B cell (primary cell): ENCODE measurements at regions not wholly inside any gene's neighbourhood (a gene's known extent, or its start where the extent isn't known, plus 50 kb on each side); places are given as distances from the start of the nearest gene placed in this dataset.

Experiments
- ATAC-seq: fragments of 200-7000 bp; cut with Tn5 transposase; one replicate; pipeline ENCODE4 v1.10.0; 2021; ENCODE audit warnings: low read depth, mild to moderate bottlenecking, moderate number of reproducible peaks, moderate library complexity
- CTCF ChIA-PET: fragments of 350-600 bp; sonication (Branson Sonifier 250); formaldehyde crosslinking; loops from one replicate; lab custom pipeline; 2021; ENCODE audit warnings: antibody characterized with exemption, inconsistent platforms; lab: Charles Lee
- POLR2A ChIA-PET: fragments of 350-600 bp; sonication (Branson Sonifier 250); formaldehyde crosslinking; loops from one replicate; lab custom pipeline; 2021; ENCODE audit warnings: antibody characterized with exemption; lab: Charles Lee
- DNase-seq: peaks from one replicate; pipeline ENCODE4 v3.0.0; 2013
- H2AFZ ChIP-seq: 2 replicates; pipeline ENCODE4 v1.6.1; 2012; ENCODE audit warnings: mild to moderate bottlenecking, low read depth, low read length; ENCODE audit not compliant: insufficient read depth, poor library complexity, severe bottlenecking
- H3K27ac ChIP-seq, 2 donors: 1 replicate in 1 of 2; 2 replicates in 1 of 2; pipeline ENCODE4 v1.5.1; 2012 to 2013; ENCODE audit warnings: low read length in 2 of 2, mild to moderate bottlenecking in 2 of 2, moderate library complexity in 1 of 2
- H3K27me3 ChIP-seq, 4 experiments: fragments of 200-600 bp in 1 of 4; sonication (generic) in 1 of 4; replicated peaks in 1 of 4; 1 replicate in 2 of 4; 2 replicates in 2 of 4; pipeline versions ENCODE4 v1.6.1 to v1.7.0; 2013 to 2016; ENCODE audit warnings: low read length in 3 of 4, mild to moderate bottlenecking in 2 of 4, mixed read lengths in 1 of 4, moderate library complexity in 1 of 4; ENCODE audit not compliant: insufficient read depth in 4 of 4, control insufficient read depth in 3 of 4; ENCODE audit errors: control extremely low read depth in 1 of 4
- H3K36me3 ChIP-seq, 2 experiments: replicated peaks in 1 of 2; 1 replicate in 1 of 2; 2 replicates in 1 of 2; pipeline versions ENCODE4 v1.6.1 to v1.7.1; 2013; ENCODE audit warnings: low read length in 1 of 2; ENCODE audit not compliant: insufficient read depth in 2 of 2, control insufficient read depth in 1 of 2; ENCODE audit errors: control extremely low read depth in 1 of 2, extremely low read depth in 1 of 2
- H3K4me1 ChIP-seq, 2 donors: fragments of 200-600 bp in 1 of 2; sonication (generic) in 1 of 2; 1 replicate in 1 of 2; 2 replicates in 1 of 2; pipeline versions ENCODE4 v1.5.1 to v1.6.1; 2013 to 2017; ENCODE audit warnings: low read length in 2 of 2; ENCODE audit not compliant: control insufficient read depth in 2 of 2, insufficient read depth in 2 of 2
- H3K4me2 ChIP-seq: replicated peaks from 2 replicates; pipeline ENCODE3; 2012; ENCODE audit warnings: mild to moderate bottlenecking, low read depth, low read length; ENCODE audit not compliant: poor library complexity, severe bottlenecking
- H3K4me3 ChIP-seq, 5 experiments: fragments of 200-600 bp in 1 of 5; sonication (generic) in 1 of 5; 1 replicate in 3 of 5; 2 replicates in 2 of 5; pipeline versions ENCODE4 v1.5.1 to v1.7.0; 2011 to 2016; ENCODE audit warnings: low read length in 4 of 5, mild to moderate bottlenecking in 4 of 5, low read depth in 2 of 5, control low read depth in 1 of 5, moderate library complexity in 1 of 5; ENCODE audit not compliant: insufficient read depth in 1 of 5; ENCODE audit errors: control extremely low read depth in 1 of 5, extremely low read depth in 1 of 5
- H3K79me2 ChIP-seq: fragments of 200-600 bp; sonication (generic); one replicate; pipeline ENCODE4 v1.6.0; 2016; ENCODE audit warnings: low read length; ENCODE audit not compliant: control insufficient read depth, insufficient read depth
- H3K9ac ChIP-seq: fragments of 200-600 bp; sonication (generic); 2 replicates; pipeline ENCODE4 v1.6.1; 2017; ENCODE audit warnings: mild to moderate bottlenecking, low read length, moderate library complexity
- H3K9me3 ChIP-seq, 3 donors: one replicate each; pipeline versions ENCODE4 v1.6.1 to v1.7.1; 2013; ENCODE audit warnings: low read length in 2 of 3; ENCODE audit not compliant: control insufficient read depth in 2 of 3, insufficient read depth in 1 of 3; ENCODE audit errors: control extremely low read depth in 1 of 3
- H4K20me1 ChIP-seq: 2 replicates; pipeline ENCODE4 v1.6.0; 2012; ENCODE audit warnings: mild to moderate bottlenecking, low read length; ENCODE audit not compliant: insufficient read depth, control insufficient read depth, poor library complexity, severe bottlenecking
- H3K27ac Mint-ChIP-seq: one replicate; pipeline ENCODE4 v1.8.0; 2021; ENCODE audit warnings: mixed read lengths
- H3K27me3 Mint-ChIP-seq: one replicate; pipeline ENCODE4 v1.8.0; 2021; ENCODE audit warnings: mixed read lengths
- H3K4me1 Mint-ChIP-seq: one replicate; pipeline ENCODE4 v1.8.0; 2021; ENCODE audit warnings: mixed read lengths
- H3K4me3 Mint-ChIP-seq: one replicate; pipeline ENCODE4 v1.8.0; 2021; ENCODE audit warnings: mixed read lengths
- H3K9me3 Mint-ChIP-seq: one replicate; pipeline ENCODE4 v1.8.0; 2022; ENCODE audit warnings: mixed read lengths; ENCODE audit not compliant: insufficient read depth
- CTCF ChIP-seq: fragments of 200-600 bp; IDR thresholded peaks from one replicate; pipeline ENCODE4 v1.8.0; 2022; ENCODE audit warnings: antibody characterized with exemption, mild to moderate bottlenecking
- EZH2 ChIP-seq: IDR thresholded peaks from 2 replicates; pipeline ENCODE4 v1.6.1; 2012; ENCODE audit warnings: borderline replicate concordance, low read depth, mild to moderate bottlenecking, moderate library complexity, low read length; ENCODE audit not compliant: insufficient read depth, poor library complexity, severe bottlenecking
- WGBS: methylation state at CpG from one replicate; pipeline ENCODE4 v1.1.5; 2013; ENCODE audit warnings: missing lambda C conversion rate; ENCODE audit not compliant: insufficient coverage; 5-methylcytosine and 5-hydroxymethylcytosine counted together
- intact Hi-C: fragments of 100-400 bp; cut with micrococcal nuclease; formaldehyde crosslinking; loops from one replicate; pipeline ENCODE4 v1.10.0; 2022

GRCh38 chr11:131288521-131289091 is 81.8 kb upstream of the NTM start:
- no peak overlapping the region for H3K27ac Mint-ChIP-seq
- H3K4me3 ChIP-seq, result no peak overlapping the region
- H3K36me3 ChIP-seq, result no peaks in the 10 kb centered on the region
- no peaks in the 10 kb centered on the region for H4K20me1 ChIP-seq
- no peak for DNase-seq
- H3K4me3 Mint-ChIP-seq, result no peak overlapping the region
- ATAC-seq, result no peak
- POLR2A ChIA-PET, result no interaction called here
- H3K4me1 Mint-ChIP-seq, result no peaks in the 10 kb centered on the region
- H3K27me3 ChIP-seq, result no peaks in the 10 kb centered on the region
- no peaks in the 10 kb centered on the region for H3K4me1 ChIP-seq
- intact Hi-C loops, result no loop called here
- no peaks in the 10 kb centered on the region for H3K9me3 Mint-ChIP-seq
- no peak overlapping the region for H2AFZ ChIP-seq
- H3K9me3 ChIP-seq, result no peaks in the 10 kb centered on the region
- no peak for TF ChIP-seq CTCF
- TF ChIP-seq EZH2, result no peak
- H3K27me3 Mint-ChIP-seq, result no peaks in the 10 kb centered on the region
- no peak overlapping the region for H3K9ac ChIP-seq
- H3K4me2 ChIP-seq, result no peak overlapping the region
- CTCF ChIA-PET, result no interaction called here
- H3K79me2 ChIP-seq, result no peaks in the 10 kb centered on the region
- no peak overlapping the region for H3K27ac ChIP-seq
- 40% methylated on average over 1 of the region's 5 CpGs for WGBS

GRCh38 chr11:131290185-131290584 is 80.2 kb upstream of the NTM start:
- H3K9me3 Mint-ChIP-seq, result no peaks in the 10 kb centered on the region
- no peak overlapping the region for H3K4me3 ChIP-seq
- H3K4me1 Mint-ChIP-seq, result no peaks in the 10 kb centered on the region
- H3K27me3 ChIP-seq, result no peaks in the 10 kb centered on the region
- intact Hi-C loops, result no loop called here
- WGBS, result no CpG with 5 or more reads among the region's 3 CpGs
- DNase-seq (no peak), ATAC-seq (no peak)
- POLR2A ChIA-PET, result no interaction called here
- no peaks in the 10 kb centered on the region for H3K36me3 ChIP-seq
- CTCF ChIA-PET, result no interaction called here
- H2AFZ ChIP-seq, result no peak overlapping the region
- no peak overlapping the region for H3K4me2 ChIP-seq
- H3K9me3 ChIP-seq, result no peaks in the 10 kb centered on the region
- H3K27ac ChIP-seq, result no peak overlapping the region
- H3K9ac ChIP-seq, result no peak overlapping the region
- H3K27me3 Mint-ChIP-seq, result no peaks in the 10 kb centered on the region
- no peaks in the 10 kb centered on the region for H3K79me2 ChIP-seq
- no peaks in the 10 kb centered on the region for H3K4me1 ChIP-seq
- TF ChIP-seq CTCF (no peak), EZH2 (no peak)
- H4K20me1 ChIP-seq, result no peaks in the 10 kb centered on the region
- H3K27ac Mint-ChIP-seq, result no peak overlapping the region
- no peak overlapping the region for H3K4me3 Mint-ChIP-seq
